ENCODE measurements at regions not wholly inside any gene's neighbourhood (a gene's known extent, or its start where the extent isn't known, plus 50 kb on each side); places are given as distances from the start of the nearest gene placed in this dataset.

GRCh38 chr10:7014721-7015120 is 396.1 kb downstream of the SFMBT2 start:
- DNase-seq (ENCODE audit: extremely low read depth in 1 of 4, low spot score in 3 of 4) (no peak), ATAC-seq (no peak), FAIRE-seq (no peak)
- 54% methylated on average over 4 of the region's 4 CpGs for WGBS (ENCODE audit: insufficient coverage, low coverage, missing lambda C conversion rate)
- ChIA-PET CTCF (ENCODE audit: low intra/inter-chr PET ratio) (no interaction called here), POLR2A (no interaction called here)
- intact Hi-C loops (cut with micrococcal nuclease) = no loop called here
- H3K79me2 ChIP-seq (ENCODE audit: control insufficient read depth, insufficient read depth, low read length) = no peaks in the 10 kb centered on the region
- H3K27me3 ChIP-seq (ENCODE audit: control insufficient read depth in 2 of 2, insufficient read depth in 2 of 2, low read length in 2 of 2) = no peaks in the 10 kb centered on the region
- no peak overlapping the region for H3K4me3 ChIP-seq
- no peak overlapping the region for H3K4me2 ChIP-seq (ENCODE audit: insufficient read depth, low read length)
- no peak overlapping the region for H3K9ac ChIP-seq (ENCODE audit: insufficient read depth in 1 of 2, low read depth in 2 of 2, low read length in 2 of 2)
- BruUV-seq (replicated peaks) = no TSS peak
- in situ Hi-C loops (cut with MboI) = no loop called here
- H3K4me1 ChIP-seq (replicated peaks in 1 of 2; ENCODE audit: control insufficient read depth in 2 of 2, insufficient read depth in 2 of 2, low read length in 2 of 2) = peaks cover 0 to 8% of the 10 kb centered on the region in 2 experiments; a peak in 4 of 5 replicates
- H3K9me1 ChIP-seq (ENCODE audit: control insufficient read depth, insufficient read depth, low read length) = no peaks in the 10 kb centered on the region
- H3K27ac ChIP-seq (ENCODE audit: extremely low read depth, low read depth, low read length) = no peak overlapping the region
- 0 out of 2 replicates have a peak, but pooled peaks cover 4% of the 10 kb centered on the region for H3K9me3 ChIP-seq (replicated peaks; ENCODE audit: control insufficient read depth, insufficient read depth, low read depth, low read length)
- H2AFZ ChIP-seq (ENCODE audit: low read depth, low read length) = peak overlapping the region; percentile 34
- H4K20me1 ChIP-seq (replicated peaks; ENCODE audit: control insufficient read depth, insufficient read depth, low read length) = no peaks in the 10 kb centered on the region
- H3K36me3 ChIP-seq (ENCODE audit: control insufficient read depth, insufficient read depth, low read length) = no peaks in the 10 kb centered on the region
- TF ChIP-seq ZNF780A (CRISPR knock-in tag; IDR thresholded peaks at IDR 0.05) = no peak
- no peak for TF ChIP-seq AFF1 (IDR thresholded peaks at IDR 0.05; ENCODE audit: low read depth in 1 of 2, partially characterized antibody in 2 of 2)
- no peak for TF ChIP-seq ZNF583 (CRISPR knock-in tag; IDR thresholded peaks at IDR 0.05)
- TF ChIP-seq SMAD3 (CRISPR knock-in tag; conservative IDR thresholded peaks at IDR 0.05) = no peak
- TF ChIP-seq KHSRP (IDR thresholded peaks at IDR 0.05) = no peak
- no peak for TF ChIP-seq JUN (IDR thresholded peaks at IDR 0.05; ENCODE audit: borderline replicate concordance, low read depth, low read length)
- no peak for TF ChIP-seq JUN (CRISPR knock-in tag; IDR thresholded peaks at IDR 0.05; ENCODE audit: borderline replicate concordance)
- TF ChIP-seq DPF2 (IDR thresholded peaks at IDR 0.05) = no peak
- no peak for TF ChIP-seq DACH1 (IDR thresholded peaks at IDR 0.05; ENCODE audit: partially characterized antibody)
- no peak for TF ChIP-seq E4F1 (CRISPR knock-in tag; IDR thresholded peaks at IDR 0.05; ENCODE audit: borderline replicate concordance)
- no peak for TF ChIP-seq THRB (CRISPR knock-in tag; conservative IDR thresholded peaks at IDR 0.05)
- TF ChIP-seq RBBP5 (IDR thresholded peaks at IDR 0.05; ENCODE audit: borderline replicate concordance, insufficient read depth, low read length, poor library complexity, severe bottlenecking) = no peak
- no peak for TF ChIP-seq SMARCB1 (IDR thresholded peaks at IDR 0.05; ENCODE audit: insufficient read length, low read depth)
- no peak for TF ChIP-seq ZNF639 (CRISPR knock-in tag; conservative IDR thresholded peaks at IDR 0.05 in 1 of 2, IDR thresholded peaks at IDR 0.05 in 1 of 2)
- no peak for TF ChIP-seq NR1H2 (CRISPR knock-in tag; IDR thresholded peaks at IDR 0.05)
